Spleen (tissue), 11 donors: ENCODE measurements at regions not wholly inside any gene's neighbourhood (a gene's known extent, or its start where the extent isn't known, plus 50 kb on each side); places are given as distances from the start of the nearest gene placed in this dataset.

Experiments used
- DNase-seq: peaks from one replicate; pipeline ENCODE4 v3.0.0-alpha.2; 2020
- H3K27ac ChIP-seq, 8 donors: fragments of 200-600 bp; sonication (generic) in 7 of 8; 1 replicate in 4 of 8; 2 replicates in 4 of 8; pipeline versions ENCODE4 v1.5.0 to v1.8.0; 2016 to 2021; ENCODE audit warnings: inconsistent platforms in 4 of 8, mild to moderate bottlenecking in 4 of 8, moderate library complexity in 1 of 8
- H3K27me3 ChIP-seq, 7 donors: fragments of 200-600 bp; sonication (generic) in 6 of 7; replicated peaks in 1 of 7; 1 replicate in 4 of 7; 2 replicates in 3 of 7; pipeline versions ENCODE4 v1.5.0 to v1.8.0; 2016 to 2021; ENCODE audit warnings: inconsistent platforms in 3 of 7, mild to moderate bottlenecking in 1 of 7
- H3K36me3 ChIP-seq, 6 donors: fragments of 200-600 bp; sonication (generic) in 5 of 6; 1 replicate in 4 of 6; 2 replicates in 2 of 6; pipeline versions ENCODE4 v1.5.0 to v1.8.0; 2016 to 2021; ENCODE audit warnings: inconsistent platforms in 2 of 6
- H3K4me1 ChIP-seq, 6 donors: fragments of 200-600 bp; sonication (generic) in 5 of 6; 1 replicate in 3 of 6; 2 replicates in 3 of 6; pipeline versions ENCODE4 v1.5.0 to v1.8.0; 2016 to 2021; ENCODE audit warnings: inconsistent platforms in 3 of 6
- H3K4me3 ChIP-seq, 8 donors: fragments of 200-600 bp; sonication (generic) in 7 of 8; 1 replicate in 4 of 8; 2 replicates in 4 of 8; pipeline versions ENCODE4 v1.5.0 to v1.8.0; 2016 to 2021; ENCODE audit warnings: inconsistent platforms in 4 of 8, mild to moderate bottlenecking in 4 of 8, moderate library complexity in 2 of 8
- H3K9me3 ChIP-seq, 8 donors: fragments of 200-600 bp; sonication (generic) in 7 of 8; 1 replicate in 4 of 8; 2 replicates in 4 of 8; pipeline versions ENCODE4 v1.5.0 to v1.8.0; 2016 to 2021; ENCODE audit warnings: inconsistent platforms in 4 of 8
- CTCF ChIP-seq, 11 experiments: fragments of 200-600 bp in 7 of 11; fragments of 450-650 bp in 4 of 11; sonication (generic) in 4 of 11; IDR thresholded peaks in 8 of 11; conservative IDR thresholded peaks in 3 of 11; 1 replicate in 7 of 11; 2 replicates in 4 of 11; pipeline versions ENCODE4 v1.4.0 to v1.8.0; 2016 to 2021; ENCODE audit warnings: antibody characterized with exemption in 11 of 11, inconsistent platforms in 4 of 11, mild to moderate bottlenecking in 1 of 11
- POLR2A ChIP-seq, 3 donors: fragments of 450-650 bp; IDR thresholded peaks; one replicate each; pipeline ENCODE4 v1.5.1; 2017; ENCODE audit warnings: antibody characterized with exemption in 3 of 3, mild to moderate bottlenecking in 1 of 3
- POLR2AphosphoS5 ChIP-seq, 3 donors: sonication (generic); formaldehyde crosslinking; IDR thresholded peaks; one replicate each; pipeline ENCODE4 v1.5.1; 2017; ENCODE audit warnings: antibody characterized with exemption in 3 of 3
- WGBS, 5 donors: extraction: QIAGEN DNeasy Blood & Tissue Kit in 3 of 5; methylation state at CpG; one replicate each; pipeline versions ENCODE4 v1.1.5 to v1.1.7; 2013 to 2018; 5-methylcytosine and 5-hydroxymethylcytosine counted together
- intact Hi-C: fragments of 100-400 bp; cut with DNase I; formaldehyde crosslinking; loops from one replicate; pipeline ENCODE4 v1.15.0; 2023; ENCODE audit warnings: low total_unique reads
- donor health status: healthy with polysubstance abuse.
- donor health status: DM: no; HTN: no; CAD: no; lungs with moderate emphysema.
- donor health status: DM: no; HTN: no; CAD: no.
- donor health status: Bipolar disorder and iron deficiency.
- donor health status: healthy.
- donor health status: DM: no; HTN: no; CAD: no.
- donor health status: DM: yes; HTN: yes; CAD: no.

- DNase-seq = no peak
- no peak overlapping the region for H3K4me3 ChIP-seq
- intact Hi-C loops = no loop called here
- no peak overlapping the region for H3K27ac ChIP-seq
- no peaks in the 10 kb centered on the region for H3K27me3 ChIP-seq
- H3K9me3 ChIP-seq = no peaks in the 10 kb centered on the region
- TF ChIP-seq POLR2A (IDR thresholded peaks at IDR 0.05) = no peak
- 60 to 83% (median 74%) methylated on average over 3 of the region's 3 CpGs for WGBS, 5 donors
- no peaks in the 10 kb centered on the region for H3K4me1 ChIP-seq
- H3K36me3 ChIP-seq = no peaks in the 10 kb centered on the region
These were observed 597.8 kb upstream of the VRK2 start for GRCh38 chr2:57448816-57449215.

GRCh38 chr2:57450170-57450569, 596.4 kb upstream of the VRK2 start:
- intact Hi-C loops = no loop called here
- Histone ChIP-seq H3K36me3 (no peaks in the 10 kb centered on the region), H3K4me3 (no peak overlapping the region), H3K9me3 (no peaks in the 10 kb centered on the region), H3K4me1 (no peaks in the 10 kb centered on the region), H3K27ac (no peak overlapping the region), H3K27me3 (no peaks in the 10 kb centered on the region)
- DNase-seq = no peak
- TF ChIP-seq POLR2AphosphoS5 (IDR thresholded peaks at IDR 0.05) (no peak), POLR2A (IDR thresholded peaks at IDR 0.05) (no peak), CTCF (IDR thresholded peaks at IDR 0.05 in 8 of 11, conservative IDR thresholded peaks at IDR 0.05 in 3 of 11) (no peak)

GRCh38 chr2:57452634-57453033, 594.0 kb upstream of the VRK2 start:
- Histone ChIP-seq H3K27me3 (no peaks in the 10 kb centered on the region), H3K4me3 (no peak overlapping the region), H3K27ac (no peak overlapping the region), H3K9me3 (peaks cover 0 to under 1% (median 0%) of the 10 kb centered on the region in 8 donors), H3K36me3 (no peaks in the 10 kb centered on the region), H3K4me1 (no peaks in the 10 kb centered on the region)
- intact Hi-C loops = no loop called here
- WGBS, 5 donors = 73 to 88% (median 84%) methylated on average over 4 of the region's 4 CpGs
- DNase-seq = no peak
- no peak for TF ChIP-seq CTCF (IDR thresholded peaks at IDR 0.05 in 8 of 11, conservative IDR thresholded peaks at IDR 0.05 in 3 of 11)
- no peak for TF ChIP-seq POLR2AphosphoS5 (IDR thresholded peaks at IDR 0.05)
- TF ChIP-seq POLR2A (IDR thresholded peaks at IDR 0.05) = no peak

- Histone ChIP-seq H3K27ac (no peak overlapping the region), H3K9me3 (peaks cover 0 to 12% (median 3%) of the 10 kb centered on the region in 8 donors), H3K27me3 (no peaks in the 10 kb centered on the region), H3K36me3 (no peaks in the 10 kb centered on the region), H3K4me3 (no peak overlapping the region), H3K4me1 (no peaks in the 10 kb centered on the region)
- intact Hi-C loops = no loop called here
- TF ChIP-seq POLR2AphosphoS5 (IDR thresholded peaks at IDR 0.05) (no peak), CTCF (IDR thresholded peaks at IDR 0.05 in 8 of 11, conservative IDR thresholded peaks at IDR 0.05 in 3 of 11) (no peak), POLR2A (IDR thresholded peaks at IDR 0.05) (no peak)
- DNase-seq = no peak
- 74 to 93% (median 84%) methylated on average over 1 of the region's 1 CpG for WGBS, 5 donors
These were observed 592.7 kb upstream of the VRK2 start for GRCh38 chr2:57453945-57454344.
